Neural cell (in vitro differentiated cells): ENCODE measurements at regions not wholly inside any gene's neighbourhood (a gene's known extent, or its start where the extent isn't known, plus 50 kb on each side); places are given as distances from the start of the nearest gene placed in this dataset.

Experiments used
- H2AFZ ChIP-seq: fragments of 200-600, 300-800 bp; sonication (generic), shearing (Covaris generic); 2 replicates; pipeline ENCODE4 v1.6.0; 2014; ENCODE audit warnings: low read depth, mild to moderate bottlenecking, antibody characterized with exemption, low read length, moderate library complexity
- H3F3A ChIP-seq: fragments of 200-600 bp; shearing (Covaris generic); 2 replicates; pipeline ENCODE4 v1.6.1; 2016; ENCODE audit warnings: mild to moderate bottlenecking, moderate library complexity, mixed read lengths, antibody characterized with exemption, low read length; ENCODE audit not compliant: insufficient read depth, poor library complexity, severe bottlenecking
- H3K27ac ChIP-seq: fragments of 200-600, 300-800 bp; sonication (generic), shearing (Covaris generic); 2 replicates; pipeline ENCODE4 v1.5.1; 2014; ENCODE audit warnings: mild to moderate bottlenecking, low read length, moderate library complexity
- H3K27me3 ChIP-seq: fragments of 300-800, 200-600 bp; sonication (generic), shearing (Covaris generic); 2 replicates; pipeline ENCODE4 v1.6.0; 2014; ENCODE audit warnings: mild to moderate bottlenecking, low read depth, low read length, moderate library complexity; ENCODE audit not compliant: insufficient read depth
- H3K36me3 ChIP-seq: fragments of 300-800, 200-600 bp; sonication (generic), shearing (Covaris generic); 2 replicates; pipeline ENCODE4 v1.5.1; 2014; ENCODE audit warnings: mild to moderate bottlenecking, antibody characterized with exemption, low read length, moderate library complexity; ENCODE audit not compliant: insufficient read depth
- H3K4me2 ChIP-seq: fragments of 300-800, 200-600 bp; sonication (generic), shearing (Covaris generic); 2 replicates; pipeline ENCODE4 v1.6.0; 2014; ENCODE audit warnings: mild to moderate bottlenecking, low read length
- H3K4me3 ChIP-seq: fragments of 300-800, 200-600 bp; sonication (generic), shearing (Covaris generic); 2 replicates; pipeline ENCODE4 v1.5.1; 2014; ENCODE audit warnings: mild to moderate bottlenecking, low read length, moderate library complexity
- H3K79me2 ChIP-seq: fragments of 200-600 bp; shearing (Covaris generic); replicated peaks from 2 replicates; pipeline ENCODE4 v1.6.0; 2014; ENCODE audit warnings: mild to moderate bottlenecking, low read length, moderate library complexity; ENCODE audit not compliant: insufficient read depth
- H3K9ac ChIP-seq: fragments of 300-800, 200-600 bp; sonication (generic), shearing (Covaris generic); 2 replicates; pipeline ENCODE4 v1.6.1; 2016; ENCODE audit warnings: mild to moderate bottlenecking, low read length, mixed read lengths
- H3K9me2 ChIP-seq: fragments of 200-600 bp; shearing (Covaris generic); 2 replicates; pipeline ENCODE4 v1.6.1; 2016; ENCODE audit warnings: mild to moderate bottlenecking, low read length, mixed read lengths; ENCODE audit not compliant: insufficient read depth
- H3K9me3 ChIP-seq: fragments of 200-600, 300-800 bp; sonication (generic), shearing (Covaris generic); 2 replicates; pipeline ENCODE4 v1.6.1; 2016; ENCODE audit warnings: mild to moderate bottlenecking, mixed run types, low read length, moderate library complexity, mixed read lengths
- H4K20me1 ChIP-seq: fragments of 200-600 bp; shearing (Covaris generic); 2 replicates; pipeline ENCODE4 v1.6.1; 2016; ENCODE audit warnings: mild to moderate bottlenecking, mixed run types; ENCODE audit not compliant: insufficient read depth
- CTCF ChIP-seq: fragments of 450-650 bp; IDR thresholded peaks from 2 replicates; pipeline ENCODE4 v1.5.1; 2014; ENCODE audit warnings: antibody characterized with exemption, mild to moderate bottlenecking, moderate library complexity; ENCODE audit not compliant: poor library complexity, severe bottlenecking
- EP300 ChIP-seq: fragments of 450-650 bp; conservative IDR thresholded peaks from 2 replicates; pipeline ENCODE4 v1.6.1; 2014; ENCODE audit warnings: antibody characterized with exemption, mild to moderate bottlenecking, moderate library complexity; ENCODE audit not compliant: poor library complexity, severe bottlenecking
- EZH2 ChIP-seq: fragments of 200-600, 300-800 bp; shearing (Covaris generic), sonication (generic); IDR thresholded peaks from 2 replicates; pipeline ENCODE4 v1.6.1; 2014; ENCODE audit warnings: antibody characterized with exemption, low read length, borderline replicate concordance, mild to moderate bottlenecking; ENCODE audit not compliant: insufficient read depth, poor library complexity, severe bottlenecking
- POLR2AphosphoS5 ChIP-seq: IDR thresholded peaks from 2 replicates; pipeline ENCODE4 v1.6.1; 2012
- RAD21 ChIP-seq: fragments of 450-650 bp; conservative IDR thresholded peaks from 2 replicates; pipeline ENCODE4 v1.6.1; 2014; ENCODE audit warnings: antibody characterized with exemption, mild to moderate bottlenecking, moderate library complexity
- REST ChIP-seq: IDR thresholded peaks from 2 replicates; pipeline ENCODE4 v1.6.1; 2012; ENCODE audit warnings: borderline replicate concordance
- SMC3 ChIP-seq: fragments of 450-650 bp; conservative IDR thresholded peaks from 2 replicates; pipeline ENCODE4 v1.6.1; 2014; ENCODE audit warnings: antibody characterized with exemption, mild to moderate bottlenecking, moderate library complexity; ENCODE audit not compliant: poor library complexity
- TAF1 ChIP-seq: IDR thresholded peaks from 2 replicates; pipeline ENCODE4 v1.6.1; 2012; ENCODE audit warnings: low read depth

GRCh38 chr4:162610116-162610515 lies 446.3 kb upstream of the FSTL5 start:
- no peaks in the 10 kb centered on the region for H3K9me3 ChIP-seq
- H3F3A ChIP-seq = no peaks in the 10 kb centered on the region
- H2AFZ ChIP-seq = no peak overlapping the region
- H3K9me2 ChIP-seq = no peaks in the 10 kb centered on the region
- H3K36me3 ChIP-seq = no peaks in the 10 kb centered on the region
- no peak overlapping the region for H3K9ac ChIP-seq
- H4K20me1 ChIP-seq = no peaks in the 10 kb centered on the region
- no peaks in the 10 kb centered on the region for H3K79me2 ChIP-seq
- H3K27ac ChIP-seq = no peak overlapping the region
- TF ChIP-seq EP300 = no peak
- no peak for TF ChIP-seq RAD21
- no peak for TF ChIP-seq POLR2AphosphoS5
- TF ChIP-seq TAF1 = no peak
- TF ChIP-seq CTCF = no peak
- no peak for TF ChIP-seq SMC3
- TF ChIP-seq REST = no peak
- H3K4me2 ChIP-seq = no peak overlapping the region
- H3K27me3 ChIP-seq = no peaks in the 10 kb centered on the region
- H3K4me3 ChIP-seq = no peak overlapping the region

GRCh38 chr4:162586266-162586665 lies 422.5 kb upstream of the FSTL5 start:
- Histone ChIP-seq H3K4me3 (peak overlapping the region; percentile 4), H3K9ac (no peak overlapping the region), H3K36me3 (no peaks in the 10 kb centered on the region), H3K27ac (peak overlapping the region; percentile 53), H3K79me2 (no peaks in the 10 kb centered on the region), H3K27me3 (no peaks in the 10 kb centered on the region), H3F3A (no peaks in the 10 kb centered on the region), H3K9me2 (no peaks in the 10 kb centered on the region), H2AFZ (no peak overlapping the region), H4K20me1 (no peaks in the 10 kb centered on the region), H3K9me3 (no peaks in the 10 kb centered on the region), H3K4me2 (no peak overlapping the region)
- TF ChIP-seq CTCF (no peak), EP300 (no peak), SMC3 (no peak), EZH2 (no peak), RAD21 (no peak), TAF1 (no peak)
